HEK293 (cell line): ENCODE measurements at regions not wholly inside any gene's neighbourhood (a gene's known extent, or its start where the extent isn't known, plus 50 kb on each side); places are given as distances from the start of the nearest gene placed in this dataset.

Experiments used
- CTCF ChIA-PET: fragments of 350-600 bp; formaldehyde crosslinking; extraction: SDS; loops from one replicate; lab custom pipeline; 2021; ENCODE audit warnings: antibody characterized with exemption; lab: Yijun Ruan, JAX
- POLR2A ChIA-PET: fragments of 300-600 bp; formaldehyde crosslinking; extraction: SDS; loops from one replicate; lab custom pipeline; 2020; ENCODE audit warnings: antibody characterized with exemption, inconsistent platforms; lab: Yijun Ruan, JAX
- H3K27ac ChIP-seq: fragments of 200-500 bp; sonication (Bioruptor generic); 2 replicates; pipeline ENCODE4 v1.5.1; 2014; ENCODE audit warnings: low read depth, low read length, control low read depth, inconsistent platforms; ENCODE audit errors: extremely low read depth
- H3K36me3 ChIP-seq, 2 experiments: fragments of 200-500 bp in 1 of 2; sonication (Bioruptor generic) in 1 of 2; 1 replicate in 1 of 2; 2 replicates in 1 of 2; pipeline ENCODE4 v1.5.1; 2014 to 2017; ENCODE audit warnings: inconsistent platforms in 2 of 2, low read length in 2 of 2; ENCODE audit not compliant: control insufficient read depth in 2 of 2, insufficient read depth in 1 of 2
- H3K4me1 ChIP-seq: fragments of 200-500 bp; sonication (Bioruptor generic); 2 replicates; pipeline ENCODE4 v1.5.1; 2014; ENCODE audit warnings: mild to moderate bottlenecking, low read length, inconsistent platforms; ENCODE audit not compliant: control insufficient read depth, insufficient read depth
- H3K4me3 ChIP-seq: 2 replicates; pipeline ENCODE4 v1.5.1; 2011; ENCODE audit warnings: low read depth, mild to moderate bottlenecking, control low read depth, low read length, moderate library complexity
- H3K9me3 ChIP-seq: fragments of 200-500 bp; sonication (Bioruptor generic); 2 replicates; pipeline ENCODE4 v1.5.1; 2014; ENCODE audit warnings: low read depth, low read length, inconsistent platforms; ENCODE audit not compliant: control insufficient read depth, insufficient read depth
- ELK4 ChIP-seq: IDR thresholded peaks from 2 replicates; pipeline ENCODE4 v1.6.1; 2011; ENCODE audit warnings: mild to moderate bottlenecking, low read depth, low read length, borderline replicate concordance
- GLIS1 ChIP-seq: fragments of 450-650 bp; formaldehyde crosslinking; IDR thresholded peaks from 2 replicates; pipeline ENCODE4 v1.5.1; 2016; ENCODE audit warnings: missing biosample characterization, missing genetic modification characterization
- GLIS2 ChIP-seq: fragments of 450-650 bp; formaldehyde crosslinking; IDR thresholded peaks from 2 replicates; pipeline ENCODE4 v1.5.1; 2016; ENCODE audit warnings: missing biosample characterization, missing genetic modification characterization
- MEIS1 ChIP-seq: sonication (generic); formaldehyde crosslinking; IDR thresholded peaks from 2 replicates; pipeline ENCODE4 v1.8.1; 2022; ENCODE audit warnings: missing genetic modification reagents, mild to moderate bottlenecking, borderline replicate concordance
- ZBTB21 ChIP-seq: fragments of 450-650 bp; formaldehyde crosslinking; IDR thresholded peaks from 2 replicates; pipeline ENCODE4 v1.5.1; 2017; ENCODE audit warnings: missing biosample characterization, missing genetic modification characterization
- ZBTB48 ChIP-seq: fragments of 450-650 bp; formaldehyde crosslinking; IDR thresholded peaks from 2 replicates; pipeline ENCODE4 v1.5.1; 2016; ENCODE audit warnings: missing biosample characterization, missing genetic modification characterization
- ZIC2 ChIP-seq: fragments of 450-650 bp; formaldehyde crosslinking; IDR thresholded peaks from 2 replicates; pipeline ENCODE4 v1.5.1; 2016; ENCODE audit warnings: missing biosample characterization, missing genetic modification characterization
- ZNF157 ChIP-seq: fragments of 450-650 bp; formaldehyde crosslinking; IDR thresholded peaks from 2 replicates; pipeline ENCODE4 v1.5.1; 2016; ENCODE audit warnings: missing biosample characterization, missing genetic modification characterization
- ZNF223 ChIP-seq: fragments of 450-650 bp; formaldehyde crosslinking; IDR thresholded peaks from 2 replicates; pipeline ENCODE4 v1.5.1; 2016; ENCODE audit warnings: missing biosample characterization, missing genetic modification characterization
- ZNF239 ChIP-seq: fragments of 450-650 bp; formaldehyde crosslinking; IDR thresholded peaks from 2 replicates; pipeline ENCODE4 v1.5.1; 2016; ENCODE audit warnings: missing biosample characterization, missing genetic modification characterization
- ZNF335 ChIP-seq: fragments of 450-650 bp; formaldehyde crosslinking; conservative IDR thresholded peaks from 2 replicates; pipeline ENCODE4 v1.5.1; 2016; ENCODE audit warnings: missing biosample characterization, missing genetic modification characterization
- ZNF433 ChIP-seq: fragments of 450-650 bp; formaldehyde crosslinking; IDR thresholded peaks from 2 replicates; pipeline ENCODE4 v1.5.1; 2016; ENCODE audit warnings: missing biosample characterization, missing genetic modification characterization, low read depth
- ZNF518A ChIP-seq: fragments of 450-650 bp; formaldehyde crosslinking; conservative IDR thresholded peaks from 2 replicates; pipeline ENCODE4 v1.5.1; 2016; ENCODE audit warnings: low read depth, missing biosample characterization, missing genetic modification characterization
- ZNF626 ChIP-seq: fragments of 450-650 bp; sonication (Bioruptor Pico); formaldehyde crosslinking; IDR thresholded peaks from 2 replicates; pipeline ENCODE4 v1.5.1; 2018; ENCODE audit warnings: missing biosample characterization, missing genetic modification characterization, inconsistent platforms
- ZNF830 ChIP-seq: fragments of 450-650 bp; IDR thresholded peaks from 2 replicates; pipeline ENCODE4 v1.5.0; 2018; ENCODE audit warnings: missing biosample characterization, missing genetic modification characterization, low read depth, mild to moderate bottlenecking, moderate library complexity
- ZSCAN5A ChIP-seq: fragments of 450-650 bp; formaldehyde crosslinking; IDR thresholded peaks from 2 replicates; pipeline ENCODE4 v1.5.1; 2016; ENCODE audit warnings: missing biosample characterization, missing genetic modification characterization

- TF ChIP-seq ZNF433 (tag by site-specific recombination) = no peak
Observed at GRCh38 chr10:78853864-78854263, 214.9 kb upstream of the ZMIZ1 start (continued).

GRCh38 chr10:78856421-78856820 is 212.3 kb upstream of the ZMIZ1 start:
- CTCF ChIA-PET = no interaction called here
- TF ChIP-seq ZIC2 (tag by site-specific recombination) (peak; percentile 90), ZNF335 (tag by site-specific recombination) (no peak), ZNF157 (tag by site-specific recombination) (no peak)
- POLR2A ChIA-PET = no interaction called here
- no peaks in the 10 kb centered on the region for H3K9me3 ChIP-seq
- no peak overlapping the region for H3K4me3 ChIP-seq
- no peak overlapping the region for H3K27ac ChIP-seq
- H3K4me1 ChIP-seq = no peaks in the 10 kb centered on the region
- no peaks in the 10 kb centered on the region for H3K36me3 ChIP-seq

- ChIA-PET POLR2A (no interaction called here), CTCF (no interaction called here)
- Histone ChIP-seq H3K36me3 (no peaks in the 10 kb centered on the region), H3K4me3 (no peak overlapping the region), H3K9me3 (no peaks in the 10 kb centered on the region), H3K27ac (no peak overlapping the region), H3K4me1 (no peaks in the 10 kb centered on the region)
- no peak for TF ChIP-seq GLIS2 (tag by site-specific recombination)
- TF ChIP-seq ZNF223 = no peak
- no peak for TF ChIP-seq ZBTB48 (tag by site-specific recombination)
- no peak for TF ChIP-seq ZNF518A (tag by site-specific recombination)
Observed at GRCh38 chr10:78857193-78857592, 211.6 kb upstream of the ZMIZ1 start.

- POLR2A ChIA-PET = no interaction called here
- Histone ChIP-seq H3K4me3 (no peak overlapping the region), H3K9me3 (no peaks in the 10 kb centered on the region), H3K4me1 (no peaks in the 10 kb centered on the region), H3K36me3 (no peaks in the 10 kb centered on the region), H3K27ac (no peak overlapping the region)
- no peak for TF ChIP-seq ELK4
- no peak for TF ChIP-seq ZBTB21 (tag by site-specific recombination)
- no peak for TF ChIP-seq ZSCAN5A (tag by site-specific recombination)
- no peak for TF ChIP-seq MEIS1 (CRISPR knock-in tag)
- TF ChIP-seq ZNF239 (tag by site-specific recombination) = no peak
- TF ChIP-seq ZNF830 = no peak
- TF ChIP-seq ZNF626 (tag by site-specific recombination) = no peak
- no peak for TF ChIP-seq GLIS1
- CTCF ChIA-PET = no interaction called here
Observed at GRCh38 chr10:78859266-78859665, 209.5 kb upstream of the ZMIZ1 start.
